Neuronal stem cell (in vitro differentiated cells): ENCODE measurements at regions not wholly inside any gene's neighbourhood (a gene's known extent, or its start where the extent isn't known, plus 50 kb on each side); places are given as distances from the start of the nearest gene placed in this dataset.

ENCODE experiments used
- DNase-seq: peaks from one replicate; pipeline ENCODE4 v3.0.0-alpha.2; 2013; ENCODE audit warnings: low spot score
- H2AFZ ChIP-seq: one replicate; pipeline ENCODE4 v1.6.1; 2013; ENCODE audit warnings: mild to moderate bottlenecking, low read length, inconsistent platforms
- H2AK5ac ChIP-seq: 2 replicates; pipeline ENCODE4 v1.6.1; 2013; ENCODE audit warnings: low read depth, mild to moderate bottlenecking, inconsistent platforms, low read length, moderate library complexity, mixed read lengths
- H2BK120ac ChIP-seq: 2 replicates; pipeline ENCODE4 v1.6.1; 2013; ENCODE audit warnings: low read depth, mild to moderate bottlenecking, inconsistent platforms, low read length, moderate library complexity, mixed read lengths
- H2BK12ac ChIP-seq: one replicate; pipeline ENCODE4 v1.6.1; 2013; ENCODE audit warnings: low read length, inconsistent platforms
- H2BK15ac ChIP-seq: 2 replicates; pipeline ENCODE4 v1.6.1; 2013; ENCODE audit warnings: mild to moderate bottlenecking, low read length, inconsistent platforms, mixed read lengths
- H2BK5ac ChIP-seq: one replicate; pipeline ENCODE4 v1.6.1; 2013; ENCODE audit warnings: inconsistent platforms, mild to moderate bottlenecking, low read length, moderate library complexity
- H3K14ac ChIP-seq: one replicate; pipeline ENCODE4 v1.6.1; 2013; ENCODE audit warnings: low read length, inconsistent platforms
- H3K18ac ChIP-seq: 2 replicates; pipeline ENCODE4 v1.6.1; 2013; ENCODE audit warnings: low read length, inconsistent platforms
- H3K23ac ChIP-seq: 2 replicates; pipeline ENCODE4 v1.6.1; 2013; ENCODE audit warnings: low read depth, mild to moderate bottlenecking, mixed read lengths, low read length, inconsistent platforms; ENCODE audit not compliant: poor library complexity
- H3K27ac ChIP-seq: replicated peaks from 3 replicates; pipeline ENCODE4 v1.5.1; 2013; ENCODE audit warnings: low read length, inconsistent platforms
- H3K27me3 ChIP-seq, 3 experiments: 2 replicates each; pipeline ENCODE4 v1.6.1; 2013; ENCODE audit warnings: low read length in 3 of 3, mild to moderate bottlenecking in 2 of 3, inconsistent platforms in 1 of 3, low read depth in 1 of 3, mixed read lengths in 1 of 3, moderate library complexity in 1 of 3; ENCODE audit not compliant: control insufficient read depth in 3 of 3, insufficient read depth in 3 of 3
- H3K36me3 ChIP-seq, 2 donors: replicated peaks in 1 of 2; 2 replicates each; pipeline ENCODE4 v1.6.1; 2013; ENCODE audit warnings: low read length in 2 of 2; ENCODE audit not compliant: control insufficient read depth in 2 of 2, insufficient read depth in 2 of 2
- H3K4ac ChIP-seq: 2 replicates; pipeline ENCODE4 v1.6.1; 2013; ENCODE audit warnings: inconsistent platforms, mild to moderate bottlenecking, low read length, moderate library complexity
- H3K4me1 ChIP-seq, 2 donors: 1 replicate in 1 of 2; 2 replicates in 1 of 2; pipeline ENCODE4 v1.6.1; 2013; ENCODE audit warnings: low read length in 2 of 2, low read depth in 1 of 2; ENCODE audit not compliant: control insufficient read depth in 2 of 2, insufficient read depth in 1 of 2
- H3K4me2 ChIP-seq: one replicate; pipeline ENCODE4 v1.6.1; 2013; ENCODE audit warnings: mild to moderate bottlenecking, low read length, inconsistent platforms; ENCODE audit not compliant: insufficient read depth, poor library complexity, severe bottlenecking
- H3K4me3 ChIP-seq, 2 donors: 2 replicates each; pipeline ENCODE4 v1.5.1; 2013; ENCODE audit warnings: low read length in 2 of 2, mild to moderate bottlenecking in 2 of 2, inconsistent platforms in 1 of 2, moderate library complexity in 1 of 2
- H3K79me1 ChIP-seq: one replicate; pipeline ENCODE4 v1.6.1; 2013; ENCODE audit warnings: low read depth, mild to moderate bottlenecking, inconsistent platforms, low read length, moderate library complexity
- H3K9ac ChIP-seq: one replicate; pipeline ENCODE4 v1.6.1; 2013; ENCODE audit warnings: mild to moderate bottlenecking, low read depth, low read length, inconsistent platforms; ENCODE audit not compliant: poor library complexity
- H3K9me3 ChIP-seq, 2 donors: replicated peaks in 1 of 2; 2 replicates each; pipeline versions ENCODE3 to v1.6.1; 2013; ENCODE audit warnings: low read length in 2 of 2, mild to moderate bottlenecking in 2 of 2, inconsistent platforms in 1 of 2, low read depth in 1 of 2, mixed read lengths in 1 of 2, moderate library complexity in 1 of 2; ENCODE audit not compliant: control insufficient read depth in 2 of 2, insufficient read depth in 1 of 2
- H4K8ac ChIP-seq: one replicate; pipeline ENCODE4 v1.6.1; 2013; ENCODE audit warnings: low read depth, mild to moderate bottlenecking, inconsistent platforms, low read length, moderate library complexity
- H4K91ac ChIP-seq: one replicate; pipeline ENCODE4 v1.6.1; 2013; ENCODE audit warnings: low read length, low read depth, mild to moderate bottlenecking, inconsistent platforms; ENCODE audit not compliant: poor library complexity
- WGBS, 2 donors: extraction: QIAGEN DNeasy Blood & Tissue Kit; methylation state at CpG; one replicate each; pipeline ENCODE4 v1.1.7; 2013; ENCODE audit warnings: missing lambda C conversion rate in 2 of 2, mixed read lengths in 1 of 2; ENCODE audit not compliant: insufficient read length in 2 of 2, insufficient replicate concordance in 1 of 2; ENCODE audit errors: extremely low coverage in 2 of 2; 5-methylcytosine and 5-hydroxymethylcytosine counted together

- H2BK5ac ChIP-seq = no peak overlapping the region
- H3K9ac ChIP-seq = no peak overlapping the region
- no peak overlapping the region for H3K4me2 ChIP-seq
- no peak overlapping the region for H3K14ac ChIP-seq
- no peak overlapping the region for H2BK12ac ChIP-seq
- no peak overlapping the region for H2BK120ac ChIP-seq
- no peak overlapping the region for H3K27ac ChIP-seq
- no peak overlapping the region for H3K4ac ChIP-seq
- H4K8ac ChIP-seq = no peak overlapping the region
- H3K9me3 ChIP-seq = no peaks in the 10 kb centered on the region
- H3K36me3 ChIP-seq = no peaks in the 10 kb centered on the region
- no peaks in the 10 kb centered on the region for H3K27me3 ChIP-seq
- H3K4me3 ChIP-seq = no peak overlapping the region
- H2AK5ac ChIP-seq = no peak overlapping the region
- no peak overlapping the region for H4K91ac ChIP-seq
- no peaks in the 10 kb centered on the region for H3K4me1 ChIP-seq
- H2BK15ac ChIP-seq = no peak overlapping the region
- H3K18ac ChIP-seq = no peak overlapping the region
- no peak overlapping the region for H2AFZ ChIP-seq
- no peaks in the 10 kb centered on the region for H3K79me1 ChIP-seq
- H3K23ac ChIP-seq = no peak overlapping the region
- no peak for DNase-seq
Measured at GRCh38 chr1:188672153-188672552, 1805.5 kb downstream of the BRINP3 start.

GRCh38 chr1:188689542-188689941 is 1788.1 kb downstream of the BRINP3 start:
- Histone ChIP-seq H3K4me2 (no peak overlapping the region), H3K4ac (no peak overlapping the region), H2BK120ac (no peak overlapping the region), H3K27ac (no peak overlapping the region), H2BK15ac (no peak overlapping the region), H3K18ac (no peak overlapping the region), H3K4me1 (no peaks in the 10 kb centered on the region), H3K36me3 (no peaks in the 10 kb centered on the region), H3K14ac (no peak overlapping the region), H2BK5ac (no peak overlapping the region), H2BK12ac (no peak overlapping the region), H3K79me1 (no peaks in the 10 kb centered on the region), H3K27me3 (no peaks in the 10 kb centered on the region), H4K8ac (no peak overlapping the region), H3K9me3 (no peaks in the 10 kb centered on the region), H3K23ac (no peak overlapping the region), H2AK5ac (no peak overlapping the region), H3K4me3 (no peak overlapping the region), H3K9ac (no peak overlapping the region), H2AFZ (peak overlapping the region; percentile 32), H4K91ac (no peak overlapping the region)
- no peak for DNase-seq
- no CpG with 5 or more reads among the region's 4 CpGs for WGBS, 2 donors

GRCh38 chr1:188700116-188700515 is 1777.5 kb downstream of the BRINP3 start:
- DNase-seq = no peak
- H3K36me3 ChIP-seq = no peaks in the 10 kb centered on the region
- H4K91ac ChIP-seq = no peak overlapping the region
- no peak overlapping the region for H3K14ac ChIP-seq
- no peak overlapping the region for H2BK120ac ChIP-seq
- H3K23ac ChIP-seq = no peak overlapping the region
- H2AFZ ChIP-seq = no peak overlapping the region
- no peak overlapping the region for H3K27ac ChIP-seq
- H3K4me2 ChIP-seq = no peak overlapping the region
- peaks cover 3% of the 10 kb centered on the region for H3K79me1 ChIP-seq
- H2BK12ac ChIP-seq = no peak overlapping the region
- H3K4me1 ChIP-seq = no peaks in the 10 kb centered on the region
- no peak overlapping the region for H3K4ac ChIP-seq
- H3K9ac ChIP-seq = no peak overlapping the region
- no peak overlapping the region for H3K18ac ChIP-seq
- H2BK15ac ChIP-seq = no peak overlapping the region
- WGBS, 2 donors = no CpG with 5 or more reads among the region's 2 CpGs
- no peaks in the 10 kb centered on the region for H3K27me3 ChIP-seq
- H4K8ac ChIP-seq = no peak overlapping the region
- H2BK5ac ChIP-seq = no peak overlapping the region
- peaks cover 0 to 2% of the 10 kb centered on the region in 2 donors for H3K9me3 ChIP-seq
- H2AK5ac ChIP-seq = no peak overlapping the region
- H3K4me3 ChIP-seq = no peak overlapping the region

- no peak overlapping the region for H2AFZ ChIP-seq
- no peak overlapping the region for H3K4ac ChIP-seq
Measured at GRCh38 chr1:188706742-188707141, 1770.9 kb downstream of the BRINP3 start.

More at GRCh38 chr1:188706742-188707141, 1770.9 kb downstream of the BRINP3 start:
- no peak overlapping the region for H3K18ac ChIP-seq
- no peak overlapping the region for H4K8ac ChIP-seq
- H2AK5ac ChIP-seq = no peak overlapping the region
- H3K14ac ChIP-seq = no peak overlapping the region
- H3K9me3 ChIP-seq = peaks cover 0 to 2% of the 10 kb centered on the region in 2 donors
- no peak overlapping the region for H2BK120ac ChIP-seq
- WGBS, 2 donors = no CpG with 5 or more reads among the region's 4 CpGs
- no peak for DNase-seq
- H3K4me3 ChIP-seq = no peak overlapping the region
- no peak overlapping the region for H3K27ac ChIP-seq
- H3K23ac ChIP-seq = no peak overlapping the region
- H2BK5ac ChIP-seq = no peak overlapping the region
- no peaks in the 10 kb centered on the region for H3K36me3 ChIP-seq
- H3K27me3 ChIP-seq = no peaks in the 10 kb centered on the region
- no peak overlapping the region for H2BK12ac ChIP-seq
- H3K4me2 ChIP-seq = no peak overlapping the region
- H3K79me1 ChIP-seq = peaks cover 3% of the 10 kb centered on the region
- H4K91ac ChIP-seq = no peak overlapping the region
- H3K4me1 ChIP-seq = peaks cover 0 to 7% of the 10 kb centered on the region in 2 donors
- no peak overlapping the region for H2BK15ac ChIP-seq
- H3K9ac ChIP-seq = no peak overlapping the region
